Osteoblast (primary cell): ENCODE measurements at regions not wholly inside any gene's neighbourhood (a gene's known extent, or its start where the extent isn't known, plus 50 kb on each side); places are given as distances from the start of the nearest gene placed in this dataset.
A peak's percentile ranks its signal among the peaks of the same experiment; 100 is the strongest.

Experiments
- DNase-seq: peaks from one replicate; pipeline ENCODE4 v3.0.0; 2011; ENCODE audit warnings: low spot score, mixed read lengths; ENCODE audit not compliant: insufficient read length; ENCODE audit errors: missing footprints
- H2AFZ ChIP-seq: 2 replicates; pipeline ENCODE4 v1.6.0; 2011; ENCODE audit warnings: mild to moderate bottlenecking, low read length
- H3K27ac ChIP-seq: 2 replicates; pipeline ENCODE4 v1.5.1; 2011; ENCODE audit warnings: mild to moderate bottlenecking, low read depth, low read length, moderate library complexity
- H3K27me3 ChIP-seq: 2 replicates; pipeline ENCODE4 v1.6.0; 2012; ENCODE audit warnings: mild to moderate bottlenecking, control low read depth, inconsistent platforms, low read length, moderate library complexity; ENCODE audit not compliant: insufficient read depth
- H3K36me3 ChIP-seq: 2 replicates; pipeline ENCODE4 v1.5.1; 2011; ENCODE audit warnings: mild to moderate bottlenecking, low read length, control low read depth, moderate library complexity; ENCODE audit not compliant: insufficient read depth
- H3K4me1 ChIP-seq: 2 replicates; pipeline ENCODE4 v1.5.1; 2011; ENCODE audit warnings: mild to moderate bottlenecking, low read length, control low read depth, moderate library complexity; ENCODE audit not compliant: insufficient read depth
- H3K4me2 ChIP-seq: 2 replicates; pipeline ENCODE4 v1.6.0; 2011; ENCODE audit warnings: mild to moderate bottlenecking, low read length; ENCODE audit not compliant: insufficient read depth
- H3K4me3 ChIP-seq: fragments of 200-600 bp; sonication (generic); 3 replicates; pipeline ENCODE4 v1.5.1; 2012; ENCODE audit warnings: mild to moderate bottlenecking, low read length, inconsistent platforms; ENCODE audit not compliant: insufficient read depth
- H3K79me2 ChIP-seq: 2 replicates; pipeline ENCODE4 v1.6.0; 2012; ENCODE audit warnings: mild to moderate bottlenecking, low read length, control low read depth, inconsistent platforms; ENCODE audit not compliant: insufficient read depth
- H3K9me3 ChIP-seq: 2 replicates; pipeline ENCODE4 v1.5.1; 2011; ENCODE audit warnings: low read depth, low read length, control low read depth
- H4K20me1 ChIP-seq: 2 replicates; pipeline ENCODE4 v1.6.0; 2012; ENCODE audit warnings: mild to moderate bottlenecking, low read length, control low read depth; ENCODE audit not compliant: insufficient read depth
- TF ChIP-seq, protein P1 (sequence below): IDR thresholded peaks from 2 replicates; pipeline ENCODE4 v1.5.1; 2011; ENCODE audit warnings: mild to moderate bottlenecking, low read depth, low read length, moderate library complexity; ENCODE audit errors: extremely low read depth

DNA sequence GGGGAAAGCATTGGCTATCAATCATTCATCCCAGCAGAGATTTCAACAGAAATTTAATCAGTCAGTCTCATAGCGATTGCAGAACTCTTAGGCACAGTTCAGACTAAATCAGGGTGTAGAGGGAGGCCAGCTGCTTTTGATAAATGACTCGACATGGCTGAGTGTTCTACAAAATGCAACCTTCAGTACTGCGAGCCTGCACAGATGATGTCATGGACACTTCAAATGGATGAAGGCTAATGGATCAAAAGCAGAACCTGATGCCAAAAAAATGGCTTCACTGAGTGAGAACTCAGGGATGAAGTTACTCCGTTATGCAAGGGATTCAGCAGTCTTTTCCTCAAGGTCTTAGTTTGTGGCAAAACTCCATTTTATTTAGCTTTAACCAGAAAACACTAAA is 167.3 kb downstream of the DACT1 start:
- H3K27ac ChIP-seq: no peak overlapping the region
- H4K20me1 ChIP-seq: no peaks in the 10 kb centered on the region
- no peak overlapping the region for H2AFZ ChIP-seq
- H3K9me3 ChIP-seq: no peaks in the 10 kb centered on the region
- H3K4me1 ChIP-seq: no peaks in the 10 kb centered on the region
- no peak overlapping the region for H3K4me2 ChIP-seq
- no peaks in the 10 kb centered on the region for H3K27me3 ChIP-seq
- H3K4me3 ChIP-seq: no peak overlapping the region
- TF ChIP-seq, protein P1, sequence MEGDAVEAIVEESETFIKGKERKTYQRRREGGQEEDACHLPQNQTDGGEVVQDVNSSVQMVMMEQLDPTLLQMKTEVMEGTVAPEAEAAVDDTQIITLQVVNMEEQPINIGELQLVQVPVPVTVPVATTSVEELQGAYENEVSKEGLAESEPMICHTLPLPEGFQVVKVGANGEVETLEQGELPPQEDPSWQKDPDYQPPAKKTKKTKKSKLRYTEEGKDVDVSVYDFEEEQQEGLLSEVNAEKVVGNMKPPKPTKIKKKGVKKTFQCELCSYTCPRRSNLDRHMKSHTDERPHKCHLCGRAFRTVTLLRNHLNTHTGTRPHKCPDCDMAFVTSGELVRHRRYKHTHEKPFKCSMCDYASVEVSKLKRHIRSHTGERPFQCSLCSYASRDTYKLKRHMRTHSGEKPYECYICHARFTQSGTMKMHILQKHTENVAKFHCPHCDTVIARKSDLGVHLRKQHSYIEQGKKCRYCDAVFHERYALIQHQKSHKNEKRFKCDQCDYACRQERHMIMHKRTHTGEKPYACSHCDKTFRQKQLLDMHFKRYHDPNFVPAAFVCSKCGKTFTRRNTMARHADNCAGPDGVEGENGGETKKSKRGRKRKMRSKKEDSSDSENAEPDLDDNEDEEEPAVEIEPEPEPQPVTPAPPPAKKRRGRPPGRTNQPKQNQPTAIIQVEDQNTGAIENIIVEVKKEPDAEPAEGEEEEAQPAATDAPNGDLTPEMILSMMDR: no peak
- H3K79me2 ChIP-seq: no peaks in the 10 kb centered on the region
- H3K36me3 ChIP-seq: no peaks in the 10 kb centered on the region
- DNase-seq: peak; percentile 44

DNA sequence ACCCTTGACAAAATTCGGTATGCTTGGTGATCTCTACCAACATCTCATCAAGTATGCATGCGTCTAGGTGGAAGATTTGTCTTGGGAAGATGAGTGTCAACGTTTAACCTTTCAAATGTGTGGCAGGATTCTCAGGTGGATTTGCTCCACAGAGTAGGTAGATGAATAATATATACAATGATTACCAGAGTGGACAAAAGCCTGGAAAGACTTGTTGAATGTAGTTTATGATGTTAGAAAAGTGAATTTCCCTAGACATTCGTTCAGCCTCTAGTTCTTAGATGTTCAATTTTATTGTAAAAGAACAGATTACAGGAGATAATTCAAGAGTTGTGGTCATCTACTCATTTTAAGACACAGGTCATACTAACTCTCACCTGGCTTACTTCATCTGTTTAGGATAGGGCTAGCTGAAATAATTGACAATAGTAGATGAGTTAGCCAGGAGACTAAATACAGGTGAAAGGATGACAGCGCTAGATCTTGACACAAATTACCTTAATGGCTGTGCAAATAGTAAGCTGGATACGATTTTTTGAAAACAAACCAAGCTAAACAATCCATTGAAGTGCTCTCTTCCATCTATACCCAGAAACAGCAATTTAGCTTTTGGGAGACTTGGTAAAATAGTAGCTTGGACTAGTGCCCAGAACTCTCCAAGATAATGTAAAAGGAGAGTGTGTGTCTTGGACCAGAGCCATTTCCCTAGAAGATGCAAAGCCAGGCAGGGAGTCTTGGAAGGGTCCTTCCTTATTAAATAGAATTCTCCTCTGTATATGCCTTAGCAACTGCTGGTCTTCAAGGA is 168.0 kb downstream of the DACT1 start:
- no peaks in the 10 kb centered on the region for H3K27me3 ChIP-seq

DNA sequence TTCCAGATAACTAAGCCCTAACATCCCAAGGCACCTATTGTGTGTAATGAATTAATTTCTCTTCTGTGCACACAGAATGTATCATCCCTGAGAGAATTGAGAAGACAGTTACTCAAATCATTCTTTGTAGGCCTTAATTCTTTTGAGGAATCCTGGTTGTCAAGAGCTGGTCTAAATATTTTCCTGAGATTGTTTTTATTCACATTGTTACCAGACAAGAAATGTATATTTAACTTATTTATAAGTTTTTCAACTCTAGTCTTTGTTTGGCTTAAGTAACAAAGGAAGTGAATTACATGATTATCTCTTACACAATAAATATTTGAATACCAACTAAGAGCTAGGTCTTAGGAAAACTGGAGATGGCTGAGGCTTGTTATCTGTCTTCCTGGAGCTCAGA is 169.4 kb downstream of the DACT1 start:
- Histone ChIP-seq H3K36me3 (no peaks in the 10 kb centered on the region), H3K79me2 (no peaks in the 10 kb centered on the region), H3K4me2 (no peak overlapping the region), H3K4me1 (no peaks in the 10 kb centered on the region), H4K20me1 (no peaks in the 10 kb centered on the region), H2AFZ (no peak overlapping the region), H3K27me3 (no peaks in the 10 kb centered on the region), H3K4me3 (no peak overlapping the region), H3K27ac (no peak overlapping the region), H3K9me3 (no peaks in the 10 kb centered on the region)
- DNase-seq: no peak
- TF ChIP-seq, protein P1: no peak

More for the DNA sequence above, 168.0 kb downstream of the DACT1 start:
- H3K9me3 ChIP-seq: no peaks in the 10 kb centered on the region
- DNase-seq: no peak
- H3K79me2 ChIP-seq: no peaks in the 10 kb centered on the region
- no peaks in the 10 kb centered on the region for H4K20me1 ChIP-seq
- TF ChIP-seq, protein P1: no peak
- H3K4me3 ChIP-seq: no peak overlapping the region
- H3K27ac ChIP-seq: no peak overlapping the region
- no peak overlapping the region for H2AFZ ChIP-seq
- H3K4me1 ChIP-seq: no peaks in the 10 kb centered on the region
- H3K4me2 ChIP-seq: no peak overlapping the region
- H3K36me3 ChIP-seq: no peaks in the 10 kb centered on the region

DNA sequence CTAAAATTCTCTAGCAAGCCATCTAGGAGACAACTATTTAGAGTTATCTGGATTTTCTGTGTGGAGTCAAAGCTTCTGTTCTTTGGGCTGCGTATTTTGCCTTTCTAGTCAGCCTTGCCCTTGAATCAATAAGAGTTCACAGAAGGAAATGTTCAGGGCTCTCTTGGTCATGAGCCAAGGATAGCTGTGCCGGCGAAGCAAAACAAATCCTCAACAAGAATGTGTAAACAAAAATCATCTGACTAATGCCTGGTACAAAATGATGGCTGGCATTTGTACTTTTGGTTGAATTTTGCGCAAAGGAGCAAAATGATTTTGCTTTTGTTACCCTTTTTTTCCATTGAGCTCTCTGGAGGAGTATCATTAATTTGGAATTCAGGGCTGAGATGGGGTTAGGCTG is 171.1 kb downstream of the DACT1 start:
- Histone ChIP-seq H3K4me2 (peak overlapping the region; percentile 46), H3K4me1 (no peaks in the 10 kb centered on the region), H3K79me2 (no peaks in the 10 kb centered on the region), H3K4me3 (no peak overlapping the region), H4K20me1 (no peaks in the 10 kb centered on the region), H3K27me3 (no peaks in the 10 kb centered on the region), H3K27ac (no peak overlapping the region), H3K36me3 (no peaks in the 10 kb centered on the region), H3K9me3 (no peaks in the 10 kb centered on the region), H2AFZ (peak overlapping the region; percentile 51)
- no peak for DNase-seq
- TF ChIP-seq, protein P1: no peak
